GM12874 (cell line): ENCODE measurements at regions not wholly inside any gene's neighbourhood (a gene's known extent, or its start where the extent isn't known, plus 50 kb on each side); places are given as distances from the start of the nearest gene placed in this dataset.

Experiments
- TF ChIP-seq, protein P1 (sequence below): IDR thresholded peaks from 2 replicates; pipeline ENCODE4 v1.5.1; 2011; ENCODE audit warnings: low read depth, mild to moderate bottlenecking, control low read depth, low read length, moderate library complexity; ENCODE audit not compliant: insufficient read depth

- TF ChIP-seq, protein P1, sequence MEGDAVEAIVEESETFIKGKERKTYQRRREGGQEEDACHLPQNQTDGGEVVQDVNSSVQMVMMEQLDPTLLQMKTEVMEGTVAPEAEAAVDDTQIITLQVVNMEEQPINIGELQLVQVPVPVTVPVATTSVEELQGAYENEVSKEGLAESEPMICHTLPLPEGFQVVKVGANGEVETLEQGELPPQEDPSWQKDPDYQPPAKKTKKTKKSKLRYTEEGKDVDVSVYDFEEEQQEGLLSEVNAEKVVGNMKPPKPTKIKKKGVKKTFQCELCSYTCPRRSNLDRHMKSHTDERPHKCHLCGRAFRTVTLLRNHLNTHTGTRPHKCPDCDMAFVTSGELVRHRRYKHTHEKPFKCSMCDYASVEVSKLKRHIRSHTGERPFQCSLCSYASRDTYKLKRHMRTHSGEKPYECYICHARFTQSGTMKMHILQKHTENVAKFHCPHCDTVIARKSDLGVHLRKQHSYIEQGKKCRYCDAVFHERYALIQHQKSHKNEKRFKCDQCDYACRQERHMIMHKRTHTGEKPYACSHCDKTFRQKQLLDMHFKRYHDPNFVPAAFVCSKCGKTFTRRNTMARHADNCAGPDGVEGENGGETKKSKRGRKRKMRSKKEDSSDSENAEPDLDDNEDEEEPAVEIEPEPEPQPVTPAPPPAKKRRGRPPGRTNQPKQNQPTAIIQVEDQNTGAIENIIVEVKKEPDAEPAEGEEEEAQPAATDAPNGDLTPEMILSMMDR, result no peak
Measured at GRCh38 chr7:28329661-28330363, 82.5 kb upstream of the CREB5 start.

DNA sequence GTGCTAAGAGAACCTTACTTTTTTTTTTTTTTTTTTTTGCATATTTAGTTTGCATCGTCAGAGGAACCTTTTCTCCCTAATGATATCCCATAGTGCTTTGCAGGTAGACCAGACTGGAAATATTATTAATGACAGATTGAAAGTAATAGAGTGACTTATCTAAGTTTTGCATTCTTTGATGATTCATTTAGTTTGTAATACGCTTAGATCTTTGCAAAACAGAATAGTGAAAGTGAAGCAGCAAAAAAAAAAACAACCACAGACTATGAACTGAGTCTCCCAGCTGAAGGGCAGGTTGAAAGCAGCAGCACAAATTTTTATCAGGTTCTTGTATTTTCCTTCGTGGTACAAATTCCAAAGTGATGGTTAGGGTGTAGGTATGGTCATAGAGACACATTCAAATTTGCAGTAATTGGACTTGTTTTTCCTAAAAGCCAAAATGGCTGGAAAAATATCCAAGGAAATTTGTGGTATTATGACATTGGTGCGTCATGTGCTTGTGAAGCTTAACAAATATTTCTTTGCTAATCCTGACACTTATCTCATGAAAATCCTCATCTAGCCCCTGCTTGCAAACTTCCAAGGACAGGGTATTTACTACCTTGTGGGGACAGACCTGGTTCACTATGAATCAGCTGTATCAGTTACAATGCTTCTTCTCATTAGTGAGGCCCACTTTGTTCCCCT, 81.8 kb upstream of the CREB5 start:
- TF ChIP-seq, protein P1, result no peak

GRCh38 chr7:28332046-28332445, 80.3 kb upstream of the CREB5 start:
- TF ChIP-seq, protein P1, result no peak

GRCh38 chr7:28336806-28337205, 75.5 kb upstream of the CREB5 start:
- TF ChIP-seq, protein P1, result no peak

GRCh38 chr7:28338041-28338440, 74.3 kb upstream of the CREB5 start:
- TF ChIP-seq, protein P1, result no peak

- TF ChIP-seq, protein P1, result no peak
Measured at GRCh38 chr7:28343462-28343861, 68.9 kb upstream of the CREB5 start.

- TF ChIP-seq, protein P1, result no peak
Measured at GRCh38 chr7:28346256-28346655, 66.1 kb upstream of the CREB5 start.
